ENCODE measurements at regions not wholly inside any gene's neighbourhood (a gene's known extent, or its start where the extent isn't known, plus 50 kb on each side); places are given as distances from the start of the nearest gene placed in this dataset.

GRCh38 chr1:157925419-157926166 is 67.9 kb upstream of the KIRREL1 start:
- TF ChIP-seq CTCF (IDR thresholded peaks at IDR 0.05; ENCODE audit: insufficient read depth, low read length, missing control alignments), result no peak
- no peak overlapping the region for H3K4me3 ChIP-seq (ENCODE audit: low read depth, low read length)
- DNase-seq (ENCODE audit: low read depth, low spot score), result no peak
- ChIA-PET CTCF (no interaction called here), POLR2A (no interaction called here)

- CTCF ChIA-PET, result no interaction called here
- DNase-seq (ENCODE audit: low read depth, low spot score), result no peak
- no peak for TF ChIP-seq CTCF (IDR thresholded peaks at IDR 0.05; ENCODE audit: insufficient read depth, low read length, missing control alignments)
- no peak overlapping the region for H3K4me3 ChIP-seq (ENCODE audit: low read depth, low read length)
- POLR2A ChIA-PET, result no interaction called here
Observed at GRCh38 chr1:157932069-157932468, 61.4 kb upstream of the KIRREL1 start.

- TF ChIP-seq CTCF (IDR thresholded peaks at IDR 0.05; ENCODE audit: insufficient read depth, low read length, missing control alignments), result no peak
- DNase-seq (ENCODE audit: low read depth, low spot score), result no peak
- CTCF ChIA-PET, result interaction anchor here (1.2 to 3.3 kb wide), 2 partner anchors 26 to 187 kb away, joined by 4 to 12 read pairs; no protein-coding TSS in a partner anchor
- POLR2A ChIA-PET, result no interaction called here
- no peak overlapping the region for H3K4me3 ChIP-seq (ENCODE audit: low read depth, low read length)
Observed at GRCh38 chr1:157937744-157938143, 55.7 kb upstream of the KIRREL1 start.

- ChIA-PET POLR2A (no interaction called here), CTCF (interaction anchor here (0.7 to 0.8 kb wide), 2 partner anchors 22 to 26 kb away, joined by 3 read pairs; no protein-coding TSS in a partner anchor)
- DNase-seq (ENCODE audit: low read depth, low spot score), result no peak
- TF ChIP-seq CTCF (IDR thresholded peaks at IDR 0.05; ENCODE audit: insufficient read depth, low read length, missing control alignments), result no peak
- H3K4me3 ChIP-seq (ENCODE audit: low read depth, low read length), result no peak overlapping the region
Observed at GRCh38 chr1:157941939-157942338, 51.5 kb upstream of the KIRREL1 start.

All from AG04449 (cell line).